NCI-H526 treated with DMSO at 0.1 percent for 48 hours (cell line): ENCODE measurements at regions not wholly inside any gene's neighbourhood (a gene's known extent, or its start where the extent isn't known, plus 50 kb on each side); places are given as distances from the start of the nearest gene placed in this dataset.

Source experiments
- DNase-seq: peaks from one replicate; lab custom pipeline; 2025; lab: John Stamatoyannopoulos, UW

GRCh38 chrX:16445166-16445752, 204.7 kb upstream of the S100G start:
- DNase-seq, result peak; percentile 14

- no peak for DNase-seq
Measured at GRCh38 chrX:16451334-16451733, 198.6 kb upstream of the S100G start.

DNA sequence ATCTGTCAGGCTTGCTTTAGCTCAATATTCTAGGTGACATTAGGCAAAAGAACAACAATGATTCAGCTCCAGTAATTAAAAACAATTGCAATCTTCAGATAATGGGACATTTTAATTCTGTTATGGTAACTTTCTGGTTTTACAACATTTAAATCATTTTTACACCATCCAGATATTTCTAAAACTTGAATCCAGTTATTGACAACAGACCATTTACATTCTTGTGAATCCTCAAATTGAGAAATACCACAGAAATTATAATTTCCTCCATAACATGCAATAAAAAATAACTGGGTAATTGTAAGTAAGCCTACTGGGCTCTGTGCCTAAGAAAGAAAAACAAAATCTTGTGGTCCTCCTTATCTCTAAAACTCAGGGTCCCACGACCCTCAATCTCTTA, 195.0 kb upstream of the S100G start:
- no peak for DNase-seq

DNA sequence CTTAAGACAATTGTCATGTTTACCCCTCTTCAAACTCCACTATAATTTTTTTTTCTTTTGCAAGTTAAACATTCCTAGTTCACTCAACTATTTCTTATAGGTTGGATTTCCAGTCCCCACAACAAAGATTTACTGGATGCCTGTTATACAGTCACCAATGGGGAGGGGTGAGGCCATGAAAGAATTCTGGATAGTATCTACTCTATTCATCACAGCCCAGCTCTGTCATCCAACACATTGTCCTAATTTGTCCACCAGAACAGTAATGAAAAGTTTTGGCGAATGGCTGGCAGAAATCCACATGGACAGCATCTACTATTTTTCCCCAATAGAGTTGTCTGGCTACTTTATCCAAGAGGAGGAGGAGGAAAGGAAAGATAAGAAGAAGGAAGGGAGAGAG, 192.7 kb upstream of the S100G start:
- no peak for DNase-seq

DNA sequence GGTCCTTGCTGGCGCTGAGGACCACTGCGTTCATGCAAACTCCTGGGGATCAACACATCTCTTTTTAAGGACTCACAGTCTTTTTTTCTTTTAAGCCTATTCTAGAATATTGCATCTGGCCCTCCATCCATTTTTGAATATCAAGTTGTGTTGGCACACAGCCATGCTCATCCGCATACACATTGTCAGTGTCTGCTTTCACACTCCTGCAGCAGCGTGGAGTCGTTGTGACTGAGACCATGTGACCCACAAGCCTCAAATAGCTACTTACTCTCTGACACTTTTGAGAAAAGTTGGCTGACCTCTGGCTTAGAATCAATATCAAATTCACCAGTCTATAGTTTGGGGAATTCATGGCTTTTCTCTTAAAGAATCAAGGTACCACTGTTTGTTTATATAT, 191.8 kb upstream of the S100G start:
- no peak for DNase-seq

GRCh38 chrX:16459008-16459407, 190.9 kb upstream of the S100G start:
- no peak for DNase-seq

- DNase-seq, result no peak
Measured at GRCh38 chrX:16461968-16462367, 188.0 kb upstream of the S100G start.

GRCh38 chrX:16462912-16463311, 187.0 kb upstream of the S100G start:
- DNase-seq, result no peak

DNA sequence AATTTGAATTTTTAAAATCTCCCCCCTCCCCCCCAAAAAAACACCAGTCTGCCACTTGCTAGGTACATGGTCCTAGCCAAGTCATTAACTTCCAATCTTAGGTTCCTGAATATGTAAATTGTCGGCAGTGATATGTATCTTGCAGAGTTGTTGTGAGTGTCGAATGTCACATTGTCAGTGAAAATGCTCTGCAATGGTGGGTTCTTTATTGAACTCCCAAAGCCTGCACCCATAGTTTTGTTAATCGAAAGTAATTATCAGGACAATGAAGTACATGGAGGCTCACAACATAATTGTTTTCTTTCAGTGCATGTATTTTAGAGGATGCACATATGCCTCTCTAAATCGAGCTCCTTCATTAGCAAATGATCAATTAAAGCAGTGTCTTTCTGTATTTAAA, 185.6 kb upstream of the S100G start:
- DNase-seq, result no peak

DNA sequence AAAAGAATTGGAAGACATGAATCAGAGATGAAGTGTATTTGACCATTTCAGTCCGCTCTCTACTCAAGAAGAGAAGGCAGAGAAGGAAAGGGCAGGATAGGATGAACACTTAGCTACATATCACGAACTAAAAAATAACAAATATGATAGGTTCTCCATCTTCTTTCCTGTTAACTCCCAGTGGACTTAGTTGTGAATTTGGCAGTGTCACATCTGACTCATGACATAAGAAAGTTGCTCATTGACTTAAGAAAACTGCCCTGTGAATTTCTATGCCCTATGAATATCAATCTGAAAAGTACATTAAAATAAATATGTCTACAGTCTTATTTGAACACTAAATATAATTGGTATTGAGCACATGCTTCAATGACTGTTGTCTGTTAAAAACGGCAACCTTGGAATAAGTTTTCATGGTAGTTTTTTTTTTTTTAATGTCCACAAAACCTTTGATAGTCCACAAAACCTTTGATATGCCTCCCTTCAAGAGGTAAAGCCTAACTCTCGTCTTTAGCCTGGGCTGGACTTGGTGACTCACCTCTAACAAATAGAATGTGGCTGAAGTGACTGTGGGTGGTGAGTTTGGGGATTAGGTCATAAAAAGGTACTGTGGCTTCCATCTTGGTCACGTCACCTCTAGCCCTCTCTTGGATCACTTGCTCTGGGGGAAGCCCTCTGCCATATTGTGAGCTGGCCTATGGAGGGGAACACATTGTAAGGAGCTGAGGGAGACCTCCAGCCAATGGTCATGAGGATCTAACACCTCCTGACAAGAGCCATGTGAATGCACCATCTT, 184.7 kb upstream of the S100G start:
- DNase-seq, result no peak

GRCh38 chrX:16466640-16467432, 183.1 kb upstream of the S100G start:
- DNase-seq, result no peak

DNA sequence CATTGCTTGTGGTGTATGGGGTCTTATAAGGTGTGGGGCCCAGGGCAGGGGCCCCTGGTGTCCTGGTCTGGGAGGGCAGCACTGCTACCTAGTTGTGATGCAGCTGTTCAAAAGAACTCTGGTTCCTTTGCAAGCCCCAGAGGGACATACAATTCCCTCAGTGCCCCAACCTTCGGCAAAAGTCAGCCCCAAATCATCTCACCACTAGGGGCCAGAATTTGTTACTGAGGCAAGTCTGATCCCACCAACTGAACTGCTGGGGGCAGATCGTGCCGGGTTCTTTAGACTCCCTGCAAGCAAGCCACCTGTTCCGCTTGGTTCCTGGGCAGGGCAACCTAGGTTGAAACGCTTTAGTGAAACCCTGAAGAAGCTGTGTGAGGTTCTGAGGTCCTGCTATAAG, 180.1 kb upstream of the S100G start:
- DNase-seq, result no peak

DNA sequence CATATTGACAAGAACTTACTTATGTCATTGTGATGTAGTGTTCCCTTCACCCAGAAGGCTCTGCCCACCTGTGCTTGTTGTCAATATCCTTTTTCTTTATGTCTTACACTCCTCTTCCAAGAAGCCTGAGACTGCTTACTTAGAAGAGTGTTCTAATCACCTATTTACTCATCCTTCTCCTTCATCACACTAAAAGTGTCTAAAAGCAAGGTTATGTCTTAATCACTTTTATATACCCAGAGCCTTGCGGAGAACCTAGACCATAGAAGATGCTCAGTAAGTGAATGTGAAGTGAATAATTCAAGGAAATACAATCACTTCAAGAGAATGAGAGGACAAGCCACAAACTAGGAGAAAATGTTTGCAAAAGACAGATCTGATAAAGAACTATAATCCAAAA, 177.6 kb upstream of the S100G start:
- DNase-seq, result no peak

GRCh38 chrX:16474511-16474910, 175.4 kb upstream of the S100G start:
- no peak for DNase-seq

DNA sequence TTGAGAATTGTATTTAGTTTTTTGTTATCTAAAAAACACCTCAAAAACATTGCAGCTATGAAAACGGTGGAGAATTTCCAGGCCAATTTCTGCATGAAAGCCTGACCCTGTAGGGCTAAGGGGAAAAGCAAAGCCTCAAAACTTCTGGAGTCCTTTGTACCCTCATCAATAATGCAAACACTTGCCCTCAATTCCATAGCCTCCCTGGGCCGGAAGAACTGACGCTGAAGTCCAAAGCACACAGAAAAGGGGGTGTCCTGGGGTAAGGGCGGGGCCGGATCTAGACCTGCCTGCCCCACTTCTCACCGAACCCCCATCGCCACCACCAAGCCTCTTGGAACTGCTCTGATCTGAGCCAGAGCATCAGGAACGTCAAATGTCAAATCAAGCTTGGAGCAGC, 173.9 kb upstream of the S100G start:
- no peak for DNase-seq

DNA sequence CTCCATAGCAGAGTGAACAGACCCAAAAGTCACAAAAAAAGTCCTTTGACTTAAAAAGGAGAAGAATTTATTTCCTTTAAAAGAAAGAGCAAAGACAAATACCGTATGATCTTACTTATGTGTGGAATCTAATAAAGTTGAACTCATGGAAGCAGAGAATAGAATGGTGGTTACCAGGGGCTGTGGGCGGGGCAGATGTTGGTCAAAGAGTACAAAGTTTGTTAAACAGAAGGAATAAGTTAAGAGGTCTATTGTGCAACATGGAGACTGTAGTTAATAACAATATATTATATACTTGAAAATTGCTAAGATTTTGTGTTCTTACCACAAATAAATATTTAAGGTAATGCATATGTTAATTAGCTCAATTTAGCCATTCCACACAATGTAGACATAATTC, 173.3 kb upstream of the S100G start:
- DNase-seq, result no peak

DNA sequence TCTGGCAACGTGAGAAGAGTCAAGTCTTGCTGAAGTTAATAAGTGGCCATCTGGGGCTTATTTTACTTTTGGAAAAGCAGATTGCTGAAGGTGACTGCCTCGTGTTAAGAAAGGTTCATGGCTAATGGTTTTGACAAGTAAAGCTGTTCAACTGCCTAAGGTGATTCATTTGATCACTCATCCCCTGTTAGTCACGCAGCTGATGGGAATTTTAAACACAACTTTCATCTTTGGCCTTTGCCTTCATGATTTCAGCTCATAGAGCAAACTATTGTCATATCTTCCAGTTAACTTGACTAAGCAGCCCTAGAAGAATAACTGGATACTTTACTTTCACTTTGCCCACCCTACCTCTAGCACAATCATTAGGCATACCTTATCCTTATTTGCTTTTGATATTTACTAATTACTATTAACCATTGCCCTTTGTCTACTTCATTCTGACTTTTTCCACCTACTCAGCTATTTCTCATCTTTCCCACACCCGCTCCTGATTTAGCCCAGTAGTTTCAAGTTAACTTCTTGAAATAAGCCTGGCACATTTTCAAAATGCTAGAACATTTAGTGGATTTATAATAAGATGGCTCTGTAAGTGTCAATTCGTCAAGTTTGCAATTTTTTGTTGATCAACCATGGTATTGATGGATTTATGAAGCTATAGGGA, 170.6 kb upstream of the S100G start:
- no peak for DNase-seq

DNA sequence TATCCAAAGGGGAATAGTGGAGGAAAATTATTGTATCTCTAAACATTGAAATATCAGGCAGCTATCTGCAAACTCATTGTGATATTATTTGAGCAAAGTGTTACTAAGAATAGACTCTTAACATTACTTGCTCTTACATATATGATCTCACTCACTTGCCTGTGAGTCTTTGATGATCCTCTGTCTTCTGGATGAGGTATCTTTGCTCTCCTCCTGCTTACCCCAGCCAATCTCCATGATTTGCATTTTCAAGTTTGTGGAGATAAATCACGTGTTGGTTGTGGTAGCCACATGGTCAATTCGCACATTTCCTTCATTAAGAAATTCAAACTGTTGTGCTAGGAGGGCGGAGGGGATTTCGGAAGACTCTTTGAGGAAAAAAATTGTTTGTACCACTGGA, 169.9 kb upstream of the S100G start:
- DNase-seq, result no peak

DNA sequence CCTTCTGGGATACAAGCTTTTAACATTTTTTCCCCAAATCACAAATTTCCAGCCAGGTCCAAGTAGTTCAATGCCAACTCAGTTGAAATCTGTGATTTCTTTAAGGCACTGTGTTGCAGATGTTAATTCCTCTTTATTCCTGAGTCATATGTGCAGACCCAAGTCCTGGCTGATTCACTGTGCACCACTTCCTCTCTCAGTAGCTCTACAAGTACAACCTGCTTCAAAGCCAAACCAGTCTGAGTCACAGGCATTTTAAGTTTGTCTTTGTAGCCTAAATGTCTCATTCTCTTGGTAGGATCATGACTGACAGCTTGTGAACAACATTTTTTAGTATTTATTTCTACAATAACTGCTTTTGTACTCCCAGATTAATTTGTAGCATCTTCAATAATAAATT, 165.6 kb upstream of the S100G start:
- DNase-seq, result no peak

DNA sequence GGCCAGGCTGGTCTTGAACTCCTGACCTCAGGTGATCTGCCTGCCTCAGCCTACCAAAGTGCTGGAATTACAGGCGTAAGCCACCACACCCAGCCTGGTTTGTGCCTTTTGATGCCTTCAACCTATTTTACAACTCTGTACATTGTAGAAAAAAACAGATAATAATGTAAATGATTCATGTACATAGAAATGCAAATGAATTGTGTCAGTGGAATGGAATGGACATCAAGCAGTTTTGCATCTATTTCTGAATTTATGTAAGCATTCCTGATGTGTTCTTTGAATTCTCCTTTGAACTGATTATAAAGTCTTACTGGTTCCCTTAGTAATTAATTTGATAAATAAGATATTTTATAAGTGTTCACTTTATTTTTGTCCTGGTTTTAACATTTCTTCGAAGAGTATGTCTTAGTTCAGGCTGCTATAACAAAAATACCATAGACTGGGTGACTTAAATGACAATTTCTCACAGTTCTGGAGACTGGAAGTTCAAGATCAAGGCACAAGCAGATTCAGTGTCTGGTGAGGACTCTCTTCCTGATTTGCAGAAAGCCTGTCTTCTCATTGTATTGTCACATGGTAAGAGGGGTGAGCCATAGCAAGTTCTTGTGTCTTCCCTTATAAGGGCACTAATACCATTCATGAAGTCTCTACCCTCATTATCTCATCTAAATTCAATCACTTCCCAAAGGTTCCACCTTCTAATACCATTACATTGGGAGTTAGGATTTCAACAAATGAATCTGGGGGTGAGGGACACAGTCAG, 162.2 kb upstream of the S100G start:
- no peak for DNase-seq

DNA sequence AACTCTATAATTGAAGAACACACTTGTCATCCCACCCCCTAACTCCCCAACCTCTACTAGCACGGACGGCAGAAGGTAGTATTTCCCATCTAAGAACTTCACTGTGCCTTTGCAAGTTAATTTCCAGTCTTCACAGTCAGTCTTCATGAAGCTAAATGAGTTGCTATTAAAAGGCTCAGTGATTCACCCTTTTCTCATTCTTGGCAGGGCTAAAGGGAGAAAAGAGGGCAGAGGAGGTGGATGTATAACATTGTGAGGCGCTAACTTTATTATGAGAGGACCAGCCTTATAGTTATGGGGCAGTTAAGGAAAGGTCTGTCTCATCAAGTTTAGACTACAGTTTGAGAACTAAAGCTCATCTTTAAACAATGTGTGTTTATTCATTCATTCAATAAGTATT, 161.0 kb upstream of the S100G start:
- DNase-seq, result no peak

DNA sequence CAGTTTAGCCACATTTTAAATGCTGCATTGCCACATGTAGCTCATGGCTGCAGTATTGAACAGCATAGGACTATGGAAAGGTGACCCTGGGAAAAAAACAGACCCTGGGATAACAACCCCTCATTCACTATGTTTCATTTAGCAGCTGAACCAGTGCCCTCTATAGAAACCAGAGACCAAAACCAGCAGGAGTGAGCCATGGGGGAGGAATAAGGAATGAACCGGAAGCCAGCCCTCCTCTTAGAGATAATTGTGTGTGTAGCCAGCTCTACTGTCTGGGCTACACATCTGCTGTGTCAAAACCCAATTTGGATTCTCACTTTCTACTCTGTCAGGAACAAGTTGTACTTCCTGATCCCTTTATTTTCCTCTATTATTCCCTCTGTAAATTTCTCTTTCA, 158.5 kb upstream of the S100G start:
- DNase-seq, result no peak
